Endothelial cell of umbilical vein (primary cell): ENCODE measurements at regions not wholly inside any gene's neighbourhood (a gene's known extent, or its start where the extent isn't known, plus 50 kb on each side); places are given as distances from the start of the nearest gene placed in this dataset.
A peak's percentile ranks its signal among the peaks of the same experiment; 100 is the strongest.

ENCODE experiments used
- BruUV-seq: library from RNA; stranded (reverse); fragments of 400-500 nt; replicated peaks from 2 replicates; lab custom pipeline; 2021; lab: Mats Ljungman, UMichigan
- CTCF ChIA-PET: fragments of 300-600, 350-600 bp; sonication (Branson Sonifier 250); formaldehyde crosslinking; loops from one replicate; lab custom pipeline; 2021; ENCODE audit warnings: antibody characterized with exemption, inconsistent platforms; lab: Charles Lee
- POLR2A ChIA-PET: fragments of 300-600, 350-600 bp; sonication (Branson Sonifier 250); formaldehyde crosslinking; loops from one replicate; lab custom pipeline; 2021; ENCODE audit warnings: antibody characterized with exemption, inconsistent platforms; lab: Charles Lee
- DNase-seq: peaks from one replicate; pipeline ENCODE4 v3.0.0-alpha.2; 2011; ENCODE audit warnings: low read depth, low spot score
- FAIRE-seq: peaks from 2 replicates; lab custom pipeline; 2011; peaks lifted over from hg19 to GRCh38; lab: Jason Lieb, UNC
- H2AFZ ChIP-seq: 2 replicates; pipeline ENCODE4 v1.6.0; 2012; ENCODE audit warnings: low read depth, low read length, control low read depth, inconsistent platforms
- H3K27ac ChIP-seq: 2 replicates; pipeline ENCODE4 v1.5.1; 2011; ENCODE audit warnings: low read depth, mild to moderate bottlenecking, control low read depth, low read length, moderate library complexity; ENCODE audit not compliant: insufficient read depth
- H3K27me3 ChIP-seq, 2 experiments: 2 replicates each; pipeline versions ENCODE4 v1.6.0 to v1.6.1; 2011; ENCODE audit warnings: low read length in 2 of 2, mixed read lengths in 1 of 2; ENCODE audit not compliant: control insufficient read depth in 2 of 2, insufficient read depth in 2 of 2
- H3K36me3 ChIP-seq, 2 experiments: 2 replicates in 1 of 2; 3 replicates in 1 of 2; pipeline ENCODE4 v1.5.1; 2011; ENCODE audit warnings: low read length in 2 of 2, mild to moderate bottlenecking in 1 of 2, moderate library complexity in 1 of 2; ENCODE audit not compliant: control insufficient read depth in 2 of 2, insufficient read depth in 2 of 2; ENCODE audit errors: extremely low read depth in 1 of 2
- H3K4me1 ChIP-seq: 3 replicates; pipeline ENCODE4 v1.5.1; 2011; ENCODE audit warnings: mild to moderate bottlenecking, low read length; ENCODE audit not compliant: control insufficient read depth, insufficient read depth; ENCODE audit errors: extremely low read depth
- H3K4me2 ChIP-seq: 2 replicates; pipeline ENCODE4 v1.6.1; 2011; ENCODE audit warnings: low read length, control low read depth, mixed read lengths; ENCODE audit not compliant: insufficient read depth
- H3K4me3 ChIP-seq, 3 experiments: fragments of 200-600 bp in 1 of 3; sonication (generic), shearing (Covaris generic) in 1 of 3; replicated peaks in 1 of 3; 2 replicates each; pipeline ENCODE4 v1.5.1; 2011 to 2016; ENCODE audit warnings: control low read depth in 3 of 3, low read length in 3 of 3, mild to moderate bottlenecking in 2 of 3, inconsistent platforms in 1 of 3, low read depth in 1 of 3, moderate library complexity in 1 of 3; ENCODE audit not compliant: insufficient read depth in 1 of 3
- H3K79me2 ChIP-seq: 2 replicates; pipeline ENCODE4 v1.6.0; 2012; ENCODE audit warnings: low read length, inconsistent platforms; ENCODE audit not compliant: control insufficient read depth, insufficient read depth
- H3K9ac ChIP-seq: replicated peaks from 2 replicates; pipeline ENCODE3; 2011; ENCODE audit warnings: low read length, control low read depth; ENCODE audit not compliant: insufficient read depth; ENCODE audit errors: extremely low read depth
- H3K9me1 ChIP-seq: replicated peaks from 3 replicates; pipeline ENCODE4 v1.6.0; 2011; ENCODE audit warnings: mild to moderate bottlenecking, low read length; ENCODE audit not compliant: control insufficient read depth, insufficient read depth; ENCODE audit errors: extremely low read depth
- H3K9me3 ChIP-seq: replicated peaks from 2 replicates; pipeline ENCODE4 v1.5.1; 2012; ENCODE audit warnings: low read length, inconsistent platforms; ENCODE audit not compliant: control insufficient read depth, insufficient read depth
- H4K20me1 ChIP-seq: replicated peaks from 2 replicates; pipeline ENCODE3; 2011; ENCODE audit warnings: mild to moderate bottlenecking, low read length; ENCODE audit not compliant: control insufficient read depth, insufficient read depth; ENCODE audit errors: extremely low read depth
- CTCF ChIP-seq, 2 donors: IDR thresholded peaks; 1 replicate in 1 of 2; 2 replicates in 1 of 2; pipeline ENCODE4 v1.5.1; 2011; ENCODE audit warnings: low read length in 2 of 2, mild to moderate bottlenecking in 2 of 2, moderate library complexity in 2 of 2, control low read depth in 1 of 2, inconsistent platforms in 1 of 2, low read depth in 1 of 2; ENCODE audit not compliant: insufficient read depth in 1 of 2; ENCODE audit errors: extremely low read depth in 1 of 2
- EZH2 ChIP-seq: IDR thresholded peaks from 2 replicates; pipeline ENCODE4 v1.6.1; 2012; ENCODE audit warnings: borderline replicate concordance, low read depth, mild to moderate bottlenecking, moderate library complexity, low read length, inconsistent platforms; ENCODE audit not compliant: severe bottlenecking
- FOS ChIP-seq: IDR thresholded peaks from 2 replicates; pipeline ENCODE4 v1.6.1; 2011; ENCODE audit warnings: mild to moderate bottlenecking, low read length, moderate library complexity, borderline replicate concordance; ENCODE audit not compliant: insufficient read depth
- GATA2 ChIP-seq: IDR thresholded peaks from 2 replicates; pipeline ENCODE4 v1.7.0; 2011; ENCODE audit warnings: low read depth, mild to moderate bottlenecking, moderate library complexity, mixed read lengths, low read length; ENCODE audit not compliant: insufficient read length, insufficient read depth
- JUN ChIP-seq: IDR thresholded peaks from 2 replicates; pipeline ENCODE4 v1.6.1; 2011; ENCODE audit warnings: borderline replicate concordance, low read depth; ENCODE audit not compliant: insufficient read length, insufficient read depth
- MAX ChIP-seq: IDR thresholded peaks from 2 replicates; pipeline ENCODE4 v1.6.1; 2011; ENCODE audit not compliant: insufficient read depth, insufficient read length
- MYC ChIP-seq: IDR thresholded peaks from one replicate; pipeline ENCODE4 v1.6.1; 2011; ENCODE audit warnings: mild to moderate bottlenecking, low read depth, low read length
- POLR2A ChIP-seq: IDR thresholded peaks from 2 replicates; pipeline ENCODE4 v1.6.1; 2012; ENCODE audit warnings: low read depth, mild to moderate bottlenecking, control low read depth, low read length
- POLR2AphosphoS5 ChIP-seq: IDR thresholded peaks from 2 replicates; pipeline ENCODE4 v1.6.1; 2012; ENCODE audit warnings: low read depth, mild to moderate bottlenecking, control low read depth, low read length, moderate library complexity; ENCODE audit not compliant: insufficient read depth
- dilution Hi-C: fragments of 300-500 bp; cut with MboI; formaldehyde crosslinking; loops from one replicate; pipeline ENCODE4 v1.15.0; 2019; ENCODE audit warnings: low sequenced_read_pairs; ENCODE audit not compliant: extremely low pct_ligation_motif_present
- intact Hi-C: fragments of 100-400 bp; cut with micrococcal nuclease; formaldehyde crosslinking; loops from one replicate; pipeline ENCODE4 v1.10.0; 2022

GRCh38 chr2:4219571-4219970 is 516.2 kb downstream of the DCDC2C start:
- no TSS peak for BruUV-seq
- TF ChIP-seq JUN (no peak), MYC (no peak), FOS (no peak), MAX (no peak), GATA2 (no peak)
- no peaks in the 10 kb centered on the region for H3K79me2 ChIP-seq
- no peaks in the 10 kb centered on the region for H3K4me1 ChIP-seq
- intact Hi-C loops, result no loop called here
- ChIA-PET CTCF (interaction anchor here (0.7 to 1.3 kb wide), 2 partner anchors 17 to 273 kb away, joined by 3 read pairs; no protein-coding TSS in a partner anchor), POLR2A (no interaction called here)
- H3K36me3 ChIP-seq, result no peaks in the 10 kb centered on the region
- no peak overlapping the region for H3K4me2 ChIP-seq
- H4K20me1 ChIP-seq, result no peaks in the 10 kb centered on the region
- no peaks in the 10 kb centered on the region for H3K27me3 ChIP-seq
- H2AFZ ChIP-seq, result no peak overlapping the region
- no peak overlapping the region for H3K9ac ChIP-seq
- H3K27ac ChIP-seq, result no peak overlapping the region
- no peak overlapping the region for H3K4me3 ChIP-seq
- no peaks in the 10 kb centered on the region for H3K9me3 ChIP-seq
- FAIRE-seq (no peak), DNase-seq (peak; percentile 6)
- H3K9me1 ChIP-seq, result no peaks in the 10 kb centered on the region
- dilution Hi-C loops, result no loop called here

GRCh38 chr2:4221434-4221833 is 518.1 kb downstream of the DCDC2C start:
- H3K9me3 ChIP-seq, result no peaks in the 10 kb centered on the region
- H2AFZ ChIP-seq, result no peak overlapping the region
- no peaks in the 10 kb centered on the region for H3K9me1 ChIP-seq
- H3K4me2 ChIP-seq, result no peak overlapping the region
- DNase-seq, result no peak
- TF ChIP-seq MAX (no peak), MYC (no peak), CTCF (IDR thresholded peaks at IDR 0.05; ENCODE audit: extremely low read depth in 1 of 2, insufficient read depth in 1 of 2, low read depth in 1 of 2, low read length in 2 of 2) (no peak), FOS (no peak), GATA2 (no peak), EZH2 (no peak), POLR2AphosphoS5 (no peak), POLR2A (no peak), JUN (no peak)
- no peaks in the 10 kb centered on the region for H3K79me2 ChIP-seq
- H3K36me3 ChIP-seq, result no peaks in the 10 kb centered on the region
- no TSS peak for BruUV-seq
- ChIA-PET CTCF (no interaction called here), POLR2A (no interaction called here)
- FAIRE-seq, result no peak
- no peak overlapping the region for H3K9ac ChIP-seq
- H3K4me1 ChIP-seq, result no peaks in the 10 kb centered on the region
- dilution Hi-C loops (no loop called here), intact Hi-C loops (no loop called here)
- H3K4me3 ChIP-seq, result no peak overlapping the region
- no peak overlapping the region for H3K27ac ChIP-seq
- no peaks in the 10 kb centered on the region for H4K20me1 ChIP-seq
- H3K27me3 ChIP-seq, result no peaks in the 10 kb centered on the region
